BJ (cell line): ENCODE measurements at regions not wholly inside any gene's neighbourhood (a gene's known extent, or its start where the extent isn't known, plus 50 kb on each side); places are given as distances from the start of the nearest gene placed in this dataset.

Experiments
- CTCF ChIA-PET: fragments of 350-600 bp; formaldehyde crosslinking; extraction: SDS; loops from one replicate; lab custom pipeline; 2021; ENCODE audit warnings: antibody characterized with exemption, inconsistent platforms; lab: Yijun Ruan, JAX
- POLR2A ChIA-PET: fragments of 300-600 bp; sonication (Branson Sonifier 250); formaldehyde crosslinking; extraction: SDS; loops from one replicate; lab custom pipeline; 2021; ENCODE audit warnings: antibody characterized with exemption; lab: Charles Lee
- DNase-seq: peaks from one replicate; pipeline ENCODE4 v3.0.0-alpha.2; 2011; ENCODE audit warnings: low read depth
- H3K27me3 ChIP-seq: 2 replicates; pipeline ENCODE4 v1.6.0; 2011; ENCODE audit warnings: low read length; ENCODE audit not compliant: control insufficient read depth, insufficient read depth
- H3K36me3 ChIP-seq: 2 replicates; pipeline ENCODE4 v1.5.1; 2011; ENCODE audit warnings: low read length; ENCODE audit not compliant: control insufficient read depth, insufficient read depth
- H3K4me3 ChIP-seq: 2 replicates; pipeline ENCODE4 v1.5.1; 2011; ENCODE audit warnings: low read depth, mild to moderate bottlenecking, control low read depth, low read length
- TF ChIP-seq, protein P1 (sequence below): IDR thresholded peaks from 2 replicates; pipeline ENCODE4 v1.5.1; 2011; ENCODE audit warnings: low read depth, mild to moderate bottlenecking, control low read depth, inconsistent platforms, low read length, moderate library complexity; ENCODE audit not compliant: insufficient read depth

DNA sequence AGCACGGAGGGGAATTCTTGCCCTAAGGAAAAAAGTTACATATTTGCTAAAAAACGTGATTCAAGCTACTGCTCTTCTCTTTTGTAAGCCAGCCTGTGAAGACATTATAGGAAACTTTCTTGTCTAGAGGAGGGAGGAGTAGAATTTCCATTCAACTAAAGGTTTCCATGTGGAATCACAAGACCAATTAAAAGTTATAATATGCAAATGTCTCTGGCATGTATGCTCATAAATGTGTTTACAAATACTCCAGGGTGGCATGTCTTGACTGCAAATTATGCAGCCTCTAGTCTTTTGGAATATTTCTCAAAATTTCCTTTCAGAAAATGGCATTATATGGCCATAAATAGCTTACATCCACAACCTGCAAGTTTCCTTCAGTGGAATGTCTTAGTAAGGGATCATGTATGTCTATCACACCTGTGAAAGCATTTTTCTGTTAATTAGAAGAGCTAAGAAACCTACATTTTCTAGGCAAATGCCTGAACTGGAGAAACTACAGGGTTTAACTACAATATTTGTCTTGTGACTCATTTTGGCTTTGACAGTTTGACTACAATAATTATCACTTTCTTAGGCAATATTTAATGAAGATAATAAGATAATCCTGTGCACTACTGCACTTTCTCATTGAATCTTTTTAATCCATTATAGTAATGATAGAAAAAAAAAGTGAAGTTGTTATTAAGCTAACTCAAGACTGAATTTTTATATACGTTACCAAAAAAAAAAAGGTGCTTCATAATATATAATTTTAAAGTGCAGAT is 111.1 kb upstream of the C10orf90 start:
- ChIA-PET CTCF (no interaction called here), POLR2A (no interaction called here)
- DNase-seq: no peak
- H3K27me3 ChIP-seq: no peaks in the 10 kb centered on the region
- no peaks in the 10 kb centered on the region for H3K36me3 ChIP-seq
- TF ChIP-seq, protein P1, sequence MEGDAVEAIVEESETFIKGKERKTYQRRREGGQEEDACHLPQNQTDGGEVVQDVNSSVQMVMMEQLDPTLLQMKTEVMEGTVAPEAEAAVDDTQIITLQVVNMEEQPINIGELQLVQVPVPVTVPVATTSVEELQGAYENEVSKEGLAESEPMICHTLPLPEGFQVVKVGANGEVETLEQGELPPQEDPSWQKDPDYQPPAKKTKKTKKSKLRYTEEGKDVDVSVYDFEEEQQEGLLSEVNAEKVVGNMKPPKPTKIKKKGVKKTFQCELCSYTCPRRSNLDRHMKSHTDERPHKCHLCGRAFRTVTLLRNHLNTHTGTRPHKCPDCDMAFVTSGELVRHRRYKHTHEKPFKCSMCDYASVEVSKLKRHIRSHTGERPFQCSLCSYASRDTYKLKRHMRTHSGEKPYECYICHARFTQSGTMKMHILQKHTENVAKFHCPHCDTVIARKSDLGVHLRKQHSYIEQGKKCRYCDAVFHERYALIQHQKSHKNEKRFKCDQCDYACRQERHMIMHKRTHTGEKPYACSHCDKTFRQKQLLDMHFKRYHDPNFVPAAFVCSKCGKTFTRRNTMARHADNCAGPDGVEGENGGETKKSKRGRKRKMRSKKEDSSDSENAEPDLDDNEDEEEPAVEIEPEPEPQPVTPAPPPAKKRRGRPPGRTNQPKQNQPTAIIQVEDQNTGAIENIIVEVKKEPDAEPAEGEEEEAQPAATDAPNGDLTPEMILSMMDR: no peak
- no peak overlapping the region for H3K4me3 ChIP-seq

DNA sequence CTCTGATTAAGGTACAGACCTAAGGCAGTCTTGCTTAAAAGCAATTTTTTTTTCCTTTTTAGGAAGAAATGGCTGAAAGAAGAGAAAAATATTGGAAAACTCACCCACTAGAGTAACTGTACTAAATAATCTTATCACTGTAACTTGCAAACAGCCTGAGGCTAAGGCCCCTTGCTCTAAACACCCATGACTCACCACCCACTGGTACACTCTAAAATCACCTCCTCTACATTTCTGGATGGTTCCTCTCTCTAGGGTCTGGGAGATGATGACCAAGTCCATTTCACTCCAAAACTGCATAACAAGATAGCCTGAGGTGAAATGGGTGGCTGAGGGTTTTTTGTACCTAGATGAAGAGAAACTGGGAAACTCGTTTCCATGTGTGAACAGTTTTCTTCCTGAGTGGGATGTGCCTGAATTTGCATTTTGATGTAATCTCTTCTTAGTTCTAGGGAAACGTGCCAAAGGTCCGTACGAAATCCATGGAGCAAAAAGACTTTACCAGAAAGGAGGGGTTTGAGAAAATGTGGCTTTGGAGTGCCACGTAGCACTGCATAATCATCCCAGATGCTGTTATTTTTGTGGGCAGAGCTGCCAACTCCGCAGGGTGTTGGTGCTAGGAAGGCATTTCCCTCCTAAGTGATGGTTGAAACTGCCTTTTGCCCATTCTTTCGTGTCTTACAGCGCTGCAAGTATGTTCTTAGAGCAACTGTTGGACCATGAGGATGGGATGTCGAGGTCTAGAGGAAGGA is 113.5 kb upstream of the C10orf90 start:
- TF ChIP-seq, protein P1: no peak
- Histone ChIP-seq H3K4me3 (no peak overlapping the region), H3K36me3 (no peaks in the 10 kb centered on the region), H3K27me3 (no peaks in the 10 kb centered on the region)
- POLR2A ChIA-PET: no interaction called here
- no peak for DNase-seq
- CTCF ChIA-PET: no interaction called here

DNA sequence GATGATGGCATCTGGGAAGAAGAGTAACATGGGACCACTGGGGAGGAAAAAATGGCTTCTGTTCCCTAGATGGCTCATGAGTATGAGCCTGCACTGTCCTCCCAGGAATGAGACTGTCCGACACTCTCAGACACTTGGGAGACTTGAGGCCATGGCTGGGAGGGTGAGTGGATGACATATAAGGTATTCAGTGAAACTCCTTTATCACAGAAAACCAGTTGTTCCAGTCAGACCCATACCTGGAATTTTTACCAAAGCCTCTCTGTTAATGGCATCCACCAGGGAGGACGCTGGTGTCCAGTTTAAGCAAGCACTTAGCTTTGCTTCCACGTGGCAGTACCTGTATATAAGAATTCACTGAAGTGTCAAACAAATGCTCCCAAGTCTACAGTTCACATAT is 116.7 kb upstream of the C10orf90 start:
- DNase-seq: no peak
- TF ChIP-seq, protein P1: no peak
- Histone ChIP-seq H3K36me3 (no peaks in the 10 kb centered on the region), H3K4me3 (no peak overlapping the region), H3K27me3 (no peaks in the 10 kb centered on the region)
- ChIA-PET POLR2A (no interaction called here), CTCF (no interaction called here)

DNA sequence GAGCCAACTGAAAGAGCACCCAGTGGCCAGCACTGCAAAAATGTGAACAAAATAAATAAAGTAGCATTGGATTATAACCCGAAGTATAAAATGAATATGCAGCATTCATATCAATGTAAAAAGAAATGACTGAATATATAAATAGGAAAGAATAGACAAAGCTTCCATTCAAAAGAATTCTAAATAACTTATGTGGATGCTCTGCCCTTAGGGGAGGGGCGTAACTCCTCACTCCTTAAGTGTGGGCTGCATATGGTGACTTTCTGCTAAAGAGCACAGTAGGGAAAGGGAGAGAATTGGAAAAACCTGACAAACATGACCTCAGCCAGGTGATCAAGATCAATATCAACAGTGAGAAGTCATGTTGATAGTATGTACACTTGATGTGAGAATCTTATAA is 109.9 kb upstream of the DOCK1 start:
- Histone ChIP-seq H3K36me3 (no peaks in the 10 kb centered on the region), H3K27me3 (no peaks in the 10 kb centered on the region), H3K4me3 (no peak overlapping the region)
- CTCF ChIA-PET: interaction anchor here (0.7 kb wide), 2 partner anchors 8 to 43 kb away, joined by 3 to 4 read pairs; no protein-coding TSS in a partner anchor
- TF ChIP-seq, protein P1: no peak
- no peak for DNase-seq
- POLR2A ChIA-PET: no interaction called here

DNA sequence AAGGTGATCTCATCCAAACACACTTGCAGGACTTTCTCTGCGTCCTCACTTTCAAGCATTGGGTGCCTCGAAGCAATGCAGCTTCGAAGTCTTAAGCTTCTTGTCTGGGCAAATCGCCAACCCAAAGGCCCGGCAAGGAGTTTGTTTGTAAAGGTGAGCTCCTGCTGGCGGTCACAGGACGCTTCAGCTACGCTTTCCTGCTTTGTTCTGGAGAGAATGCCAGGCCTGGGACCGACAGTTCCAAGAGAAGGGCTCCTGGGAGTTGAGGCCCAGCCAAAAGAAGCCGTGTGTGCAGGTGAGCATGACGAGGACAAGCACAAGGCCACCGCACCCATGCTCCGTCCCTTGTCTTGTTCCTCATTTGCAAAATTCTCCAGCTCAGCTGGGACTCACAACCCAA is 106.6 kb upstream of the DOCK1 start:
- TF ChIP-seq, protein P1: no peak
- Histone ChIP-seq H3K27me3 (no peaks in the 10 kb centered on the region), H3K4me3 (no peak overlapping the region), H3K36me3 (no peaks in the 10 kb centered on the region)
- POLR2A ChIA-PET: no interaction called here
- no peak for DNase-seq
- CTCF ChIA-PET: interaction anchor here (1.2 kb wide), 1 partner anchor 10 kb away, joined by 4 read pairs; no protein-coding TSS in a partner anchor
